Hypothalamus (tissue), 51 donors: ENCODE measurements at regions not wholly inside any gene's neighbourhood (a gene's known extent, or its start where the extent isn't known, plus 50 kb on each side); places are given as distances from the start of the nearest gene placed in this dataset.
"Not testable (repeated sequence)": the region's sequence is repeated elsewhere in the genome, so short reads cannot be mapped to it uniquely, and the experiment has no call there.

Experiments used
- DNase-seq, 51 donors: peaks; one replicate each; lab custom pipeline; 2025; lab: John Stamatoyannopoulos, UW

- not testable (repeated sequence) for DNase-seq
Measured at GRCh38 chr1:815147-815922, 108.4 kb upstream of the SAMD11 start.

- peak in 2 of 51 donors; percentile 22 to 34 for DNase-seq
Measured at GRCh38 chr1:817071-817599, 106.6 kb upstream of the SAMD11 start.

- DNase-seq: peak in 1 of 51 donors; percentile 9
Measured at GRCh38 chr1:817658-818617, 105.8 kb upstream of the SAMD11 start.

GRCh38 chr1:818618-819291 lies 105.0 kb upstream of the SAMD11 start:
- no peak for DNase-seq

GRCh38 chr1:820962-821361 lies 102.8 kb upstream of the SAMD11 start:
- DNase-seq: no peak

- DNase-seq: peak in 1 of 51 donors; percentile 52
Measured at GRCh38 chr1:826808-827207, 96.9 kb upstream of the SAMD11 start.

GRCh38 chr1:827211-828063 lies 96.3 kb upstream of the SAMD11 start:
- DNase-seq: peak; percentile 56 to 98 (median 90)

GRCh38 chr1:829324-829723 lies 94.4 kb upstream of the SAMD11 start:
- DNase-seq: not testable (repeated sequence)

GRCh38 chr1:829932-830331 lies 93.8 kb upstream of the SAMD11 start:
- not testable (repeated sequence) for DNase-seq

- DNase-seq: not testable (repeated sequence)
Measured at GRCh38 chr1:830750-831149, 93.0 kb upstream of the SAMD11 start.

- DNase-seq: no peak
Measured at GRCh38 chr1:831522-831921, 92.2 kb upstream of the SAMD11 start.

- DNase-seq: no peak
Measured at GRCh38 chr1:832136-832535, 91.6 kb upstream of the SAMD11 start.

- DNase-seq: not testable (repeated sequence)
Measured at GRCh38 chr1:833226-833625, 90.5 kb upstream of the SAMD11 start.

GRCh38 chr1:835509-835908 lies 88.2 kb upstream of the SAMD11 start:
- not testable (repeated sequence) for DNase-seq

- DNase-seq: not testable (repeated sequence)
Measured at GRCh38 chr1:837601-838000, 86.1 kb upstream of the SAMD11 start.

GRCh38 chr1:838291-838690 lies 85.4 kb upstream of the SAMD11 start:
- DNase-seq: not testable (repeated sequence)

GRCh38 chr1:840592-840991 lies 83.1 kb upstream of the SAMD11 start:
- DNase-seq: not testable (repeated sequence)

- not testable (repeated sequence) for DNase-seq
Measured at GRCh38 chr1:841671-842425, 81.9 kb upstream of the SAMD11 start.

GRCh38 chr1:842799-843198 lies 80.9 kb upstream of the SAMD11 start:
- not testable (repeated sequence) for DNase-seq
